ENCODE measurements at regions not wholly inside any gene's neighbourhood (a gene's known extent, or its start where the extent isn't known, plus 50 kb on each side); places are given as distances from the start of the nearest gene placed in this dataset.

DNA sequence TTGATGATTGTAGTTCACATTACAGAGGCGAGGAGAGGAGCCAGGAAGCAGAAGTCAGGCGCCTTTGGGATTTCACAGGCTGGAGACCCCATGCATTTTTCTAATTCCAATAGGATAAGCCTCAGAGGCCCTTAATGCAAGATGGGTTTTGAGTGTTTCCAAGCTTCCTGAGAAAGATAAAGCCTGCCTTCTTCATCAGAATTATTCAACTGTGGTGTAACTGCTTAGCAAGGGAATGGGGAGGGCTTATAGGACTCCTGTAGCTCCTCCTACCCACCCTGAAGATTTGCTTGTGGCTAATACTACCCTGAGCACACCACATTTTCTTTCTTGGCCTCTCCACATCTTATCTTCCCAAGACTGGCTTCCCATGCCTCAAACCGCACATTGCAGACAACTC is 151.1 kb upstream of the ISX start:
- CTCF ChIA-PET, result interaction anchor here (1.4 kb wide), 1 partner anchor 22 kb away, joined by 4 read pairs; no protein-coding TSS in a partner anchor
- POLR2A ChIA-PET, result no interaction called here
- H3K4me3 ChIP-seq (ENCODE audit: low read depth, low read length), result no peak overlapping the region
- no peaks in the 10 kb centered on the region for H3K27me3 ChIP-seq (ENCODE audit: control insufficient read depth, insufficient read depth, low read length)
- H3K36me3 ChIP-seq (ENCODE audit: control insufficient read depth, insufficient read depth, low read length), result no peaks in the 10 kb centered on the region
- no peak for DNase-seq (ENCODE audit: low read depth)
- no peak for TF ChIP-seq CTCF (IDR thresholded peaks at IDR 0.05; ENCODE audit: insufficient read depth, low read depth, low read length)

DNA sequence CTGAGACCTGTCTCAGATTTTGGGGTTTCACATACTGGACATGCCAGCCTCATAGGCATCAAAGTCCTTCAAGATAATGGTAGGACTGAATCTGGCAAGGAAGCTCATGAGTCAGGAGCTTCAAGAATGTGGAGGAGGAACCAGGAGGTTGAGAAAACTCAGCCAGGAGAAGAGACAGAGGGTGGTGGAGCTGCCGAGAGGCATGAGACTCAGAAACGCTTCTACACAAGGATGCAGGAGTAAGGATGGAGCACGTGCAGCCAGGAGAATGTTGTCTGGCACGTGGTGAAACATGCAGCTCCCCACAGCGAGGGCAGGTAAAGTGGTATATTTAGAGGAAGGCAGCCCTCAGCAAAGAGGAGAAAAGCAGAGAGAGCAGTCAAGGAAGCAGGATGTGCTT is 148.7 kb upstream of the ISX start:
- CTCF ChIA-PET, result interaction anchor here (0.7 kb wide), 1 partner anchor 51 kb away, joined by 3 read pairs; no protein-coding TSS in a partner anchor

DNA sequence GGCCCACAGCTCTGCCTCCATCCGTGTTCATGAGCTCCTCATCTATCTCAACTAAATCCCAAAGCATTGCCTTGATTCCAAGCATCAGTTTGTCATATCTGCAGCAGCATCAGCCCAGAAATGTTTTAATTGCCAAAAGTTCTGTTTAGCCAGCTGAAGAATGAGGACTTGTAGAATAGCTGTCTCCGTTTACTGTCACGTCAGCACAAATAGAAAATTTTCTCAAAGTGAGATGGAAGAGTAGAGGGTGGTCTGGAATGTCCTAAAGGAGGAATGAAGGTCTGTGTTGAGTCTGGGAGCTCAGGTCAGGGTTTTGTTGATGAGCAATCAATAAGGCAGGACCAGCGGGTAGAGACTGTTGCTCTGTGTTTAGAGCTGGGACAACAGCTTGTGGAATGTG is 134.9 kb upstream of the ISX start:
- ChIA-PET CTCF (interaction anchor here (0.6 kb wide), 1 partner anchor 561 kb away, joined by 3 read pairs; no protein-coding TSS in a partner anchor), POLR2A (no interaction called here)
- no peak for TF ChIP-seq CTCF (IDR thresholded peaks at IDR 0.05; ENCODE audit: insufficient read depth, low read depth, low read length)
- no peaks in the 10 kb centered on the region for H3K27me3 ChIP-seq (ENCODE audit: control insufficient read depth, insufficient read depth, low read length)
- H3K36me3 ChIP-seq (ENCODE audit: control insufficient read depth, insufficient read depth, low read length), result no peaks in the 10 kb centered on the region
- no peak overlapping the region for H3K4me3 ChIP-seq (ENCODE audit: low read depth, low read length)
- no peak for DNase-seq (ENCODE audit: low read depth)

More for the DNA sequence above, 148.7 kb upstream of the ISX start:
- H3K27me3 ChIP-seq (ENCODE audit: control insufficient read depth, insufficient read depth, low read length), result no peaks in the 10 kb centered on the region
- POLR2A ChIA-PET, result no interaction called here
- H3K4me3 ChIP-seq (ENCODE audit: low read depth, low read length), result no peak overlapping the region
- no peaks in the 10 kb centered on the region for H3K36me3 ChIP-seq (ENCODE audit: control insufficient read depth, insufficient read depth, low read length)
- no peak for DNase-seq (ENCODE audit: low read depth)
- TF ChIP-seq CTCF (IDR thresholded peaks at IDR 0.05; ENCODE audit: insufficient read depth, low read depth, low read length), result no peak

DNA sequence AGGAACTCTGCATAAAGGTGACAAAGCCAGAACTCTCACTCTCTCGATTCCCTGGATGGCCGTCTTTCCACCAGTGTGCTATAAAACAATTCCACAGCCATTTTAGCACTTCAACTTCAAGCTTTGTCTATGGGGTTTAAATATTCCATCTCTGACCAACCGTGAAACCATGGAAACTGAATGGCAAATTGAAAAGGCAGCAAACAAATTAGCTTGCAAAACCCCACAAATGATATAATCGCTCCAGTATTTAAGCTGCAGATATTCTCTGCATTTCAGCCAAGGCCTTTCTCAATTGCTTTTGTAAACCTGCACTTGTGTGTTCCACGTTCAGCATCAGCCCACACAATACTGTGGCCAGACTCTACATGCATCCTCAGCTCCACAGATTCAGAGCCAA is 131.7 kb upstream of the ISX start:
- POLR2A ChIA-PET, result no interaction called here
- H3K4me3 ChIP-seq (ENCODE audit: low read depth, low read length), result no peak overlapping the region
- TF ChIP-seq CTCF (IDR thresholded peaks at IDR 0.05; ENCODE audit: insufficient read depth, low read depth, low read length), result no peak
- no peaks in the 10 kb centered on the region for H3K36me3 ChIP-seq (ENCODE audit: control insufficient read depth, insufficient read depth, low read length)
- DNase-seq (ENCODE audit: low read depth), result no peak
- H3K27me3 ChIP-seq (ENCODE audit: control insufficient read depth, insufficient read depth, low read length), result no peaks in the 10 kb centered on the region
- CTCF ChIA-PET, result interaction anchor here (0.8 kb wide), 1 partner anchor 16 kb away, joined by 3 read pairs; no protein-coding TSS in a partner anchor

DNA sequence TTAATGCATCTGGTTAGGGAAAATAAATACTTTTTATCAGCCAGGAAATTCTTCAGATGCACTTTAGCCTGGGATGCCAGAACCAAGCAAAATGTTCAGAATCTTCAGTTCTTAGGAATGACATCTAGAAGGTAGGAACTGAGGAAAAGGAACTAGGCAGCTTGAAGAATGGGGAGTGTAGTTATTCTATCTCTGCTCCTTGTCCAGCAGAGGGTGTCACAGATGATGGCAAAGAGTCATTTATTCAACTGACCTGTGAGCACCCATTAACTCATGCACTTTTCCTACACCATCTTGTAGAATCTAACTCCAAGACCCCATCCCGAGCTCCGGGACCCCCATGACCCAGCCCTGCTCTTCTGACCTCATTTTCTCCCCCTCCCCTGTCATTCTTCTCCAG is 122.1 kb upstream of the ISX start:
- ChIA-PET POLR2A (no interaction called here), CTCF (interaction anchor here (0.6 to 0.9 kb wide), 2 partner anchors 15 to 1077 kb away, joined by 3 read pairs; no protein-coding TSS in a partner anchor)
- no peak for TF ChIP-seq CTCF (IDR thresholded peaks at IDR 0.05; ENCODE audit: insufficient read depth, low read depth, low read length)

More for the DNA sequence above, 122.1 kb upstream of the ISX start:
- H3K27me3 ChIP-seq (ENCODE audit: control insufficient read depth, insufficient read depth, low read length), result no peaks in the 10 kb centered on the region
- no peak overlapping the region for H3K4me3 ChIP-seq (ENCODE audit: low read depth, low read length)
- H3K36me3 ChIP-seq (ENCODE audit: control insufficient read depth, insufficient read depth, low read length), result no peaks in the 10 kb centered on the region
- no peak for DNase-seq (ENCODE audit: low read depth)
